ENCODE measurements at regions not wholly inside any gene's neighbourhood (a gene's known extent, or its start where the extent isn't known, plus 50 kb on each side); places are given as distances from the start of the nearest gene placed in this dataset.

GRCh38 chr7:109735881-109736280, 1166.2 kb downstream of the DNAJB9 start:
- DNase-seq (ENCODE audit: low read depth in 2 of 2): no peak

- DNase-seq (ENCODE audit: low read depth in 2 of 2): no peak
Observed at GRCh38 chr7:109745677-109746410, 1176.2 kb downstream of the DNAJB9 start.

- no peak for DNase-seq (ENCODE audit: low read depth in 2 of 2)
Observed at GRCh38 chr7:109751241-109751640, 1181.6 kb downstream of the DNAJB9 start.

GRCh38 chr7:109752068-109752467, 1182.4 kb downstream of the DNAJB9 start:
- no peak for DNase-seq (ENCODE audit: low read depth in 2 of 2)

- no peak for DNase-seq (ENCODE audit: low read depth in 2 of 2)
Observed at GRCh38 chr7:109757713-109758112, 1188.0 kb downstream of the DNAJB9 start.

- DNase-seq (ENCODE audit: low read depth in 2 of 2): no peak
Observed at GRCh38 chr7:109763611-109764010, 1193.9 kb downstream of the DNAJB9 start.

GRCh38 chr7:109772161-109772560, 1202.5 kb downstream of the DNAJB9 start:
- no peak for DNase-seq (ENCODE audit: low read depth in 2 of 2)

- DNase-seq (ENCODE audit: low read depth in 2 of 2): no peak
Observed at GRCh38 chr7:109782806-109783205, 1213.1 kb downstream of the DNAJB9 start.

GRCh38 chr7:109806548-109806947, 1236.9 kb downstream of the DNAJB9 start:
- DNase-seq (ENCODE audit: low read depth in 2 of 2): no peak

- DNase-seq (ENCODE audit: low read depth in 2 of 2): no peak
Observed at GRCh38 chr7:109821156-109821555, 1251.5 kb downstream of the DNAJB9 start.

GRCh38 chr7:109834851-109835250, 1256.1 kb upstream of the LRRN3 start:
- no peak for DNase-seq (ENCODE audit: low read depth in 2 of 2)

- DNase-seq (ENCODE audit: low read depth in 2 of 2): no peak
Observed at GRCh38 chr7:109835577-109835976, 1255.3 kb upstream of the LRRN3 start.

- no peak for DNase-seq (ENCODE audit: low read depth in 2 of 2)
Observed at GRCh38 chr7:109836016-109836415, 1254.9 kb upstream of the LRRN3 start.

GRCh38 chr7:109842386-109842785, 1248.5 kb upstream of the LRRN3 start:
- DNase-seq (ENCODE audit: low read depth in 2 of 2): no peak

GRCh38 chr7:109844362-109844761, 1246.6 kb upstream of the LRRN3 start:
- no peak for DNase-seq (ENCODE audit: low read depth in 2 of 2)

GRCh38 chr7:109864230-109864629, 1226.7 kb upstream of the LRRN3 start:
- DNase-seq (ENCODE audit: low read depth in 2 of 2): no peak

- no peak for DNase-seq (ENCODE audit: low read depth in 2 of 2)
Observed at GRCh38 chr7:109868215-109868860, 1222.6 kb upstream of the LRRN3 start.

GRCh38 chr7:109873296-109873695, 1217.6 kb upstream of the LRRN3 start:
- no peak for DNase-seq (ENCODE audit: low read depth in 2 of 2)

- no peak for DNase-seq (ENCODE audit: low read depth in 2 of 2)
Observed at GRCh38 chr7:109879287-109879828, 1211.6 kb upstream of the LRRN3 start.

GRCh38 chr7:109890622-109891021, 1200.3 kb upstream of the LRRN3 start:
- no peak for DNase-seq (ENCODE audit: low read depth in 2 of 2)

- DNase-seq (ENCODE audit: low read depth in 2 of 2): no peak
Observed at GRCh38 chr7:109893231-109893630, 1197.7 kb upstream of the LRRN3 start.

- no peak for DNase-seq (ENCODE audit: low read depth in 2 of 2)
Observed at GRCh38 chr7:109895536-109895935, 1195.4 kb upstream of the LRRN3 start.

GRCh38 chr7:109901926-109902325, 1189.0 kb upstream of the LRRN3 start:
- DNase-seq (ENCODE audit: low read depth in 2 of 2): no peak
